GM19438 (cell line): ENCODE measurements at regions not wholly inside any gene's neighbourhood (a gene's known extent, or its start where the extent isn't known, plus 50 kb on each side); places are given as distances from the start of the nearest gene placed in this dataset.

ENCODE experiments used
- ATAC-seq: cut with Tn5 transposase; IDR thresholded peaks from one replicate; pipeline ENCODE4 v1.9.1; 2021; ENCODE audit warnings: low read depth; ENCODE audit not compliant: unreplicated experiment

- ATAC-seq: no peak
Measured at GRCh38 chr13:38590796-38591507, 95.9 kb upstream of the FREM2 start.

GRCh38 chr13:38602266-38602665 lies 84.6 kb upstream of the FREM2 start:
- ATAC-seq: no peak

- ATAC-seq: no peak
Measured at GRCh38 chr13:38606699-38607535, 80.0 kb upstream of the FREM2 start.

- ATAC-seq: no peak
Measured at GRCh38 chr13:38617936-38618335, 68.9 kb upstream of the FREM2 start.

GRCh38 chr13:38618336-38618735 lies 68.5 kb upstream of the FREM2 start:
- no peak for ATAC-seq

- no peak for ATAC-seq
Measured at GRCh38 chr13:38618881-38619280, 68.0 kb upstream of the FREM2 start.

GRCh38 chr13:38620876-38621275 lies 66.0 kb upstream of the FREM2 start:
- ATAC-seq: no peak

- no peak for ATAC-seq
Measured at GRCh38 chr13:38624822-38625221, 62.1 kb upstream of the FREM2 start.

GRCh38 chr13:38628554-38628953 lies 58.3 kb upstream of the FREM2 start:
- no peak for ATAC-seq

GRCh38 chr13:38630780-38631179 lies 56.1 kb upstream of the FREM2 start:
- ATAC-seq: no peak

GRCh38 chr13:38635030-38635429 lies 51.8 kb upstream of the FREM2 start:
- ATAC-seq: no peak

GRCh38 chr13:38636073-38636472 lies 50.8 kb upstream of the FREM2 start:
- no peak for ATAC-seq

- ATAC-seq: no peak
Measured at GRCh38 chr13:38636761-38637160, 50.1 kb upstream of the FREM2 start.
